H9 (cell line): ENCODE measurements at regions not wholly inside any gene's neighbourhood (a gene's known extent, or its start where the extent isn't known, plus 50 kb on each side); places are given as distances from the start of the nearest gene placed in this dataset.

ENCODE experiments used
- DNase-seq: peaks from one replicate; pipeline ENCODE4 v3.0.0-alpha.2; 2017
- H2AFZ ChIP-seq: one replicate; pipeline ENCODE4 v1.6.1; 2013; ENCODE audit warnings: mild to moderate bottlenecking, low read length, control low read depth, moderate library complexity
- H2AK5ac ChIP-seq: 2 replicates; pipeline ENCODE4 v1.6.1; 2013; ENCODE audit warnings: low read length, control low read depth, mixed read lengths; ENCODE audit not compliant: insufficient read length
- H2BK120ac ChIP-seq: one replicate; pipeline ENCODE4 v1.6.1; 2013; ENCODE audit warnings: low read depth, mild to moderate bottlenecking, low read length, control low read depth, inconsistent platforms; ENCODE audit not compliant: poor library complexity, severe bottlenecking
- H2BK12ac ChIP-seq: 2 replicates; pipeline ENCODE4 v1.6.1; 2013; ENCODE audit warnings: low read length, control low read depth, mixed read lengths, low read depth; ENCODE audit not compliant: insufficient read length
- H2BK15ac ChIP-seq: 2 replicates; pipeline ENCODE4 v1.6.1; 2013; ENCODE audit warnings: low read depth, low read length, control low read depth
- H2BK20ac ChIP-seq: one replicate; pipeline ENCODE4 v1.6.1; 2013; ENCODE audit warnings: low read depth, mild to moderate bottlenecking, low read length, control low read depth, inconsistent platforms; ENCODE audit not compliant: poor library complexity, severe bottlenecking
- H2BK5ac ChIP-seq: 2 replicates; pipeline ENCODE4 v1.6.1; 2013; ENCODE audit warnings: low read length, control low read depth, mixed read lengths; ENCODE audit not compliant: insufficient read length
- H3K14ac ChIP-seq: 2 replicates; pipeline ENCODE4 v1.6.1; 2013; ENCODE audit warnings: low read length, control low read depth; ENCODE audit not compliant: insufficient read depth
- H3K18ac ChIP-seq: 2 replicates; pipeline ENCODE4 v1.6.1; 2013; ENCODE audit warnings: low read depth, mild to moderate bottlenecking, mixed read lengths, low read length, control low read depth; ENCODE audit not compliant: insufficient read length
- H3K23ac ChIP-seq: 2 replicates; pipeline ENCODE4 v1.6.1; 2013; ENCODE audit warnings: low read length, control low read depth, mixed read lengths, low read depth; ENCODE audit not compliant: insufficient read length
- H3K23me2 ChIP-seq: 2 replicates; pipeline ENCODE4 v1.6.1; 2013; ENCODE audit warnings: low read depth, mild to moderate bottlenecking, mixed read lengths, low read length, control low read depth; ENCODE audit not compliant: insufficient read length, poor library complexity, severe bottlenecking
- H3K27ac ChIP-seq: 2 replicates; pipeline ENCODE4 v1.5.1; 2013; ENCODE audit warnings: low read length, control low read depth, mixed read lengths, low read depth; ENCODE audit not compliant: insufficient read length
- H3K27me3 ChIP-seq: 2 replicates; pipeline ENCODE4 v1.6.1; 2013; ENCODE audit warnings: low read length, control low read depth, inconsistent platforms; ENCODE audit not compliant: insufficient read depth
- H3K4ac ChIP-seq: 2 replicates; pipeline ENCODE4 v1.6.1; 2013; ENCODE audit warnings: low read depth, mild to moderate bottlenecking, control low read depth, inconsistent platforms, low read length, moderate library complexity
- H3K4me1 ChIP-seq: 2 replicates; pipeline ENCODE4 v1.6.1; 2013; ENCODE audit warnings: low read length, control low read depth, inconsistent platforms; ENCODE audit not compliant: insufficient read depth
- H3K4me2 ChIP-seq: 2 replicates; pipeline ENCODE4 v1.6.1; 2013; ENCODE audit warnings: low read length, control low read depth, mixed read lengths; ENCODE audit not compliant: insufficient read length, insufficient read depth
- H3K56ac ChIP-seq: 2 replicates; pipeline ENCODE4 v1.6.1; 2013; ENCODE audit warnings: low read depth, mild to moderate bottlenecking, mixed read lengths, low read length, control low read depth; ENCODE audit not compliant: insufficient read length
- H3K79me1 ChIP-seq: 2 replicates; pipeline ENCODE4 v1.6.1; 2013; ENCODE audit warnings: low read depth, mild to moderate bottlenecking, moderate library complexity, low read length, control low read depth, inconsistent platforms; ENCODE audit not compliant: insufficient read depth, poor library complexity, severe bottlenecking
- H3K79me2 ChIP-seq: 2 replicates; pipeline ENCODE4 v1.6.1; 2013; ENCODE audit warnings: low read length, control low read depth, inconsistent platforms; ENCODE audit not compliant: insufficient read depth
- H3K9ac ChIP-seq: 2 replicates; pipeline ENCODE4 v1.6.1; 2013; ENCODE audit warnings: low read length, control low read depth, mixed read lengths; ENCODE audit not compliant: insufficient read length; ENCODE audit errors: extremely low read depth
- H3K9me3 ChIP-seq: one replicate; pipeline ENCODE4 v1.6.1; 2013; ENCODE audit warnings: low read depth, low read length, inconsistent platforms; ENCODE audit not compliant: control insufficient read depth
- H3T11ph ChIP-seq: one replicate; pipeline ENCODE4 v1.6.1; 2013; ENCODE audit warnings: mild to moderate bottlenecking, low read length, control low read depth, inconsistent platforms
- H4K20me1 ChIP-seq: one replicate; pipeline ENCODE4 v1.6.1; 2013; ENCODE audit not compliant: control insufficient read depth, insufficient read length, insufficient read depth
- H4K5ac ChIP-seq: 2 replicates; pipeline ENCODE4 v1.6.1; 2013; ENCODE audit warnings: low read depth, mild to moderate bottlenecking, mixed read lengths, low read length, control low read depth; ENCODE audit not compliant: insufficient read length
- H4K8ac ChIP-seq: replicated peaks from 2 replicates; pipeline ENCODE4 v1.6.1; 2013; ENCODE audit warnings: low read length, control low read depth, mixed read lengths, low read depth; ENCODE audit not compliant: insufficient read length
- H4K91ac ChIP-seq: 2 replicates; pipeline ENCODE4 v1.6.1; 2013; ENCODE audit warnings: low read depth, mild to moderate bottlenecking, moderate library complexity, mixed read lengths, low read length, control low read depth; ENCODE audit not compliant: insufficient read length
- H3K27ac Mint-ChIP-seq, 3 experiments: 2 replicates in 2 of 3; 3 replicates in 1 of 3; pipeline ENCODE4 v1.8.0; 2020 to 2021; ENCODE audit warnings: mixed read lengths in 3 of 3, mild to moderate bottlenecking in 1 of 3, moderate library complexity in 1 of 3
- H3K27me3 Mint-ChIP-seq: 2 replicates; pipeline ENCODE4 v1.8.0; 2021; ENCODE audit warnings: low read depth, mild to moderate bottlenecking, moderate library complexity, mixed read lengths
- H3K36me3 Mint-ChIP-seq, 3 experiments: 2 replicates in 2 of 3; 3 replicates in 1 of 3; pipeline ENCODE4 v1.8.0; 2020 to 2021; ENCODE audit warnings: low read depth in 3 of 3, mixed read lengths in 3 of 3; ENCODE audit not compliant: insufficient read depth in 1 of 3
- H3K4me1 Mint-ChIP-seq, 2 experiments: 2 replicates each; pipeline ENCODE4 v1.8.0; 2020; ENCODE audit warnings: mixed read lengths in 2 of 2
- H3K4me3 Mint-ChIP-seq, 2 experiments: 2 replicates in 1 of 2; 3 replicates in 1 of 2; pipeline ENCODE4 v1.8.0; 2020 to 2021; ENCODE audit warnings: mild to moderate bottlenecking in 2 of 2, mixed read lengths in 2 of 2, moderate library complexity in 1 of 2
- H3K9me3 Mint-ChIP-seq, 2 experiments: 2 replicates in 1 of 2; 3 replicates in 1 of 2; pipeline ENCODE4 v1.8.0; 2020; ENCODE audit warnings: mild to moderate bottlenecking in 2 of 2, mixed read lengths in 2 of 2, moderate library complexity in 1 of 2
- CTCF ChIP-seq: fragments of 200-600 bp; sonication (generic); conservative IDR thresholded peaks from 3 replicates; pipeline ENCODE4 v1.8.0; 2021; ENCODE audit warnings: antibody characterized with exemption, mild to moderate bottlenecking
- WGBS: extraction: QIAGEN DNeasy Blood & Tissue Kit; methylation state at CpG from one replicate; pipeline ENCODE4 v1.1.7; 2013; ENCODE audit warnings: missing lambda C conversion rate, low lambda C conversion rate, mixed read lengths; ENCODE audit not compliant: insufficient read length; ENCODE audit errors: extremely low coverage; 5-methylcytosine and 5-hydroxymethylcytosine counted together

GRCh38 chr1:201617157-201617556 is 78.2 kb downstream of the NAV1 start:
- Histone ChIP-seq H3K14ac (no peak overlapping the region), H4K8ac (no peak overlapping the region), H4K91ac (no peak overlapping the region), H3K4ac (no peak overlapping the region), H2AK5ac (no peak overlapping the region), H2BK20ac (no peak overlapping the region), H3K79me1 (no peaks in the 10 kb centered on the region), H3K4me2 (no peak overlapping the region), H3K9me3 (no peaks in the 10 kb centered on the region), H2BK15ac (no peak overlapping the region), H3K9ac (no peak overlapping the region), H2BK5ac (no peak overlapping the region), H2BK120ac (no peak overlapping the region), H3K56ac (no peak overlapping the region), H3K79me2 (no peaks in the 10 kb centered on the region), H4K5ac (no peak overlapping the region), H3T11ph (no peak overlapping the region), H2BK12ac (no peak overlapping the region), H3K27me3 (no peaks in the 10 kb centered on the region; the same call in 1 of the 2 replicates), H2AFZ (no peak overlapping the region), H3K4me1 (peaks cover 4% of the 10 kb centered on the region; the same call in 1 of the 2 replicates), H3K23me2 (no peaks in the 10 kb centered on the region), H3K27ac (no peak overlapping the region), H3K23ac (no peak overlapping the region), H4K20me1 (no peaks in the 10 kb centered on the region), H3K18ac (no peak overlapping the region)
- no peak for DNase-seq
- H3K9me3 Mint-ChIP-seq: no peaks in the 10 kb centered on the region; a peak in 1 of 5 replicates
- H3K4me1 Mint-ChIP-seq: peaks cover 23 to 31% of the 10 kb centered on the region in 2 experiments
- peaks cover 14% of the 10 kb centered on the region for H3K27me3 Mint-ChIP-seq
- WGBS: no CpG with 5 or more reads among the region's 3 CpGs
- H3K4me3 Mint-ChIP-seq: no peak overlapping the region
- TF ChIP-seq CTCF: no peak
- H3K27ac Mint-ChIP-seq: no peak overlapping the region; a peak in 1 of 7 replicates
- no peaks in the 10 kb centered on the region for H3K36me3 Mint-ChIP-seq
